Left lung (tissue), 4 donors: ENCODE measurements at regions not wholly inside any gene's neighbourhood (a gene's known extent, or its start where the extent isn't known, plus 50 kb on each side); places are given as distances from the start of the nearest gene placed in this dataset.

Source experiments
- ATAC-seq: fragments of 200-7000 bp; cut with Tn5 transposase; one replicate; pipeline ENCODE4 v1.9.1; 2020; ENCODE audit warnings: moderate library complexity
- DNase-seq, 4 donors: peaks; one replicate each; pipeline ENCODE4 v3.0.0-alpha.2; 2013 to 2020
- H3K27ac ChIP-seq, 2 donors: fragments of 200-600 bp; sonication (generic) in 1 of 2; one replicate each; pipeline versions ENCODE4 v1.5.0 to v1.8.0; 2020 to 2021
- H3K27me3 ChIP-seq, 2 donors: fragments of 200-600 bp; sonication (generic) in 1 of 2; one replicate each; pipeline versions ENCODE4 v1.5.0 to v1.8.0; 2020 to 2021
- H3K36me3 ChIP-seq, 2 donors: fragments of 200-600 bp; sonication (generic) in 1 of 2; one replicate each; pipeline versions ENCODE4 v1.5.0 to v1.8.0; 2020 to 2021
- H3K4me1 ChIP-seq, 2 donors: fragments of 200-600 bp; one replicate each; pipeline ENCODE4 v1.8.0; 2021
- H3K4me3 ChIP-seq, 2 donors: fragments of 200-600 bp; sonication (generic) in 1 of 2; one replicate each; pipeline versions ENCODE4 v1.5.0 to v1.8.0; 2020 to 2021; ENCODE audit warnings: mild to moderate bottlenecking in 1 of 2
- H3K9me3 ChIP-seq, 2 donors: fragments of 200-600 bp; sonication (generic) in 1 of 2; one replicate each; pipeline versions ENCODE4 v1.5.0 to v1.8.0; 2020 to 2021
- intact Hi-C, 2 donors: fragments of 100-400 bp; cut with DNase I; formaldehyde crosslinking; loops; one replicate each; pipeline versions ENCODE4 v1.11.2 to v1.14.2; 2022
- microRNA-seq, 2 donors: library from miRNA; unstranded; fragments of <30 nt; microRNA quantifications; one replicate each; pipeline ENCODE4, GENCODE V29; 2019
- TF ChIP-seq, protein P1 (sequence below), 2 donors: fragments of 200-600 bp; sonication (generic) in 1 of 2; IDR thresholded peaks; one replicate each; pipeline versions ENCODE4 v1.5.0 to v1.8.0; 2021; ENCODE audit warnings: antibody characterized with exemption in 2 of 2
- donor health status: DM: no; HTN: yes; CAD: no.
- donor health status: DM: no; HTN: no; CAD: no.

DNA sequence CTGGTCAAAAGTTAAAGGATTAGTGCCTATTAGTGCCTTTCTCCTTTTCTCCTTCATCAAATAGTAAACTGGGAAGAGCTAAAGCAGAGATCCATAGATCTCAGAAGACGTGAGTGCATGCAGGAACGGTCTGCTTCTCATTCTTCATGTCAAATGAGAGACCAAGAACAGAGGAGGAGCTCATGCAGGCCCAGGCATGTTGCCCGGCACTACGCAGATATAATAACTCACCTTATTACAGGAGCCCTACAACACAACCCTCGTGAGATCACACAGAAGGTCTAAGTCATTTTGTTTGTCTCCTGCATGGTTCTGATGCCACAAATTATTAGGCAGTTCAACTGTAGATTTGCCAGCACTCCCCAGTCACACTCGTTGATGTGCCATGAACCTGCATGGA lies 71.8 kb downstream of the CMPK2 start:
- Histone ChIP-seq H3K9me3 (no peaks in the 10 kb centered on the region), H3K27me3 (no peaks in the 10 kb centered on the region), H3K4me1 (no peaks in the 10 kb centered on the region), H3K27ac (no peak overlapping the region), H3K4me3 (no peak overlapping the region), H3K36me3 (no peaks in the 10 kb centered on the region)
- intact Hi-C loops, result no loop called here
- DNase-seq (no peak), ATAC-seq (no peak)
- TF ChIP-seq, protein P1, sequence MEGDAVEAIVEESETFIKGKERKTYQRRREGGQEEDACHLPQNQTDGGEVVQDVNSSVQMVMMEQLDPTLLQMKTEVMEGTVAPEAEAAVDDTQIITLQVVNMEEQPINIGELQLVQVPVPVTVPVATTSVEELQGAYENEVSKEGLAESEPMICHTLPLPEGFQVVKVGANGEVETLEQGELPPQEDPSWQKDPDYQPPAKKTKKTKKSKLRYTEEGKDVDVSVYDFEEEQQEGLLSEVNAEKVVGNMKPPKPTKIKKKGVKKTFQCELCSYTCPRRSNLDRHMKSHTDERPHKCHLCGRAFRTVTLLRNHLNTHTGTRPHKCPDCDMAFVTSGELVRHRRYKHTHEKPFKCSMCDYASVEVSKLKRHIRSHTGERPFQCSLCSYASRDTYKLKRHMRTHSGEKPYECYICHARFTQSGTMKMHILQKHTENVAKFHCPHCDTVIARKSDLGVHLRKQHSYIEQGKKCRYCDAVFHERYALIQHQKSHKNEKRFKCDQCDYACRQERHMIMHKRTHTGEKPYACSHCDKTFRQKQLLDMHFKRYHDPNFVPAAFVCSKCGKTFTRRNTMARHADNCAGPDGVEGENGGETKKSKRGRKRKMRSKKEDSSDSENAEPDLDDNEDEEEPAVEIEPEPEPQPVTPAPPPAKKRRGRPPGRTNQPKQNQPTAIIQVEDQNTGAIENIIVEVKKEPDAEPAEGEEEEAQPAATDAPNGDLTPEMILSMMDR (IDR thresholded peaks at IDR 0.05), result no peak

DNA sequence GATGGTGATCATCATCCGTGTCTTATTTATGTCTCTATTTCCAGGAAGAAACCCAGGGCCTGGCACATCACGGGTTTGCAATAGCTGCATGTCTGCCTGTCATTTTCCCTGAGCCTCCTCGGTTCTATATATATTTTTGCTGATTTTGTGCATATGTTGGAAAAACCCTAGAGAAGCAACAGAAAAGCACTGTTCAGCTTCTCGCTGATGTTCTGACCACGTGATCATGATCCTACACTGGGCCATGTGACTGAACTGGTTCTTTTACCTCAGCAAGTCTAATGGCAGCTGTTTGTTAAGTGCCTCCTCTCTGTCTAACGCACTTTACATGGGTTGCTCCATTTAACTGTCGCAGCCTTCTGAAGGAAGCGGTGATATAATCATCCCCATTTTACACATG lies 71.3 kb downstream of the CMPK2 start:
- no peak for DNase-seq
- Histone ChIP-seq H3K36me3 (no peaks in the 10 kb centered on the region), H3K4me1 (no peaks in the 10 kb centered on the region)

More for the DNA sequence above, 71.3 kb downstream of the CMPK2 start:
- ATAC-seq, result no peak
- no peak overlapping the region for H3K4me3 ChIP-seq
- TF ChIP-seq, protein P1 (IDR thresholded peaks at IDR 0.05), result no peak
- H3K9me3 ChIP-seq, result no peaks in the 10 kb centered on the region
- no peak overlapping the region for H3K27ac ChIP-seq
- intact Hi-C loops, result no loop called here
- no peaks in the 10 kb centered on the region for H3K27me3 ChIP-seq

Small RNAs in the stretch of these regions (microRNA-seq; reads per million reads assigned to microRNA genes)
- 0 reads per million in 2 donors for gene MIR7158
- 0 reads per million in 2 donors for gene MIR7515
